Activated CD4-positive, alpha-beta memory T cell treated with anti-CD3 and anti-CD28 coated beads, Interleukin-2, amount 10 ng/mL, durations not matched to agents 7 days and 5 days (primary cell): ENCODE measurements at regions not wholly inside any gene's neighbourhood (a gene's known extent, or its start where the extent isn't known, plus 50 kb on each side); places are given as distances from the start of the nearest gene placed in this dataset.
A peak's percentile ranks its signal among the peaks of the same experiment; 100 is the strongest.

ENCODE experiments used
- CTCF ChIA-PET: fragments of 350-600 bp; sonication (Branson Sonifier 250); formaldehyde crosslinking; loops from one replicate; lab custom pipeline; 2021; ENCODE audit warnings: antibody characterized with exemption, inconsistent platforms; lab: Charles Lee
- POLR2A ChIA-PET: fragments of 350-600 bp; sonication (Branson Sonifier 250); formaldehyde crosslinking; loops from one replicate; lab custom pipeline; 2021; ENCODE audit warnings: antibody characterized with exemption; lab: Charles Lee
- DNase-seq: peaks from one replicate; pipeline ENCODE4 v3.0.0-alpha.2; 2020
- H3K27ac Mint-ChIP-seq: one replicate; pipeline ENCODE4 v1.8.0; 2021; ENCODE audit warnings: mild to moderate bottlenecking, mixed read lengths
- H3K27me3 Mint-ChIP-seq: one replicate; pipeline ENCODE4 v1.8.0; 2021; ENCODE audit warnings: mixed read lengths
- H3K36me3 Mint-ChIP-seq: one replicate; pipeline ENCODE4 v1.8.0; 2021; ENCODE audit warnings: low read depth, mixed read lengths
- H3K4me1 Mint-ChIP-seq: one replicate; pipeline ENCODE4 v1.8.0; 2021; ENCODE audit warnings: mixed read lengths
- H3K4me3 Mint-ChIP-seq: one replicate; pipeline ENCODE4 v1.8.0; 2021; ENCODE audit warnings: mild to moderate bottlenecking, mixed read lengths
- H3K9me3 Mint-ChIP-seq: one replicate; pipeline ENCODE4 v1.8.0; 2021; ENCODE audit warnings: mixed read lengths

DNA sequence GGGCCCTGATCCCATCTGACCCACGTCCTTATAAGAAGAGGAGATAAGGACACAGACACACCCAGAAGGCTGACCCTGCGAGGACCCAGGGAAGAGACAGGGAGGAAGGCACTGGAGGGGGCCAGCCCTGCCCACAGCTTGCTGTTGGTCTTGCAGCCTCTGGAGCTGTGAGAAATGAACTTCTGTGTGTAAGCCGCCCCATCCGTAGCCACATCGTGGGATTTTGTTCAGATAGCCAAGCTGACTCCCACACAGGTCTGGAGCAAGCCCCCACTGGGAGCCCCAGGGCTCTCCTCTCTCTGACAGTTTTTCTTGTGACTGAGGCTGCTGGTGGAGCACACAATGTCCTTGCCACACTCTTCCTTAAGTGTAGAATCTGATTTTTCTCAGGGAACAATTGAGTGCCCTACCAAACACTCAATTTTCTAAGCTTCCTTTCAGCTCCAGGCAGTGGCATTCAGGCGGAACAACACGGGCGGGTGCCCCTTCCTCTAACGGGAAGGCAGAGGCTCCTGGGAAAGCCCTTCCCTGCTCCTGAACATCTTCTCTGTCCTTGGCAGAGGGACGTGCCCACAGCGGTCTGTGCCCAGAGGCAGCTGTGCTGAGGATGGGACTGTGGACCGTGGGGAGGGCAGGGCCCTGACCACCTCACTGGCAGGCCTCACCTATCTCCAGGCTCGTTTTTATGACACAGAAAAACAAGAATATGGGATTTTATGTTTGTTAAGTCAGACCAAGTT lies 160.6 kb upstream of the SHH start:
- H3K4me3 Mint-ChIP-seq, result no peak overlapping the region
- ChIA-PET POLR2A (no interaction called here), CTCF (no interaction called here)
- no peak overlapping the region for H3K27ac Mint-ChIP-seq
- H3K36me3 Mint-ChIP-seq, result no peaks in the 10 kb centered on the region
- no peaks in the 10 kb centered on the region for H3K9me3 Mint-ChIP-seq
- H3K27me3 Mint-ChIP-seq, result peaks cover 7% of the 10 kb centered on the region
- no peak for DNase-seq
- H3K4me1 Mint-ChIP-seq, result no peaks in the 10 kb centered on the region

DNA sequence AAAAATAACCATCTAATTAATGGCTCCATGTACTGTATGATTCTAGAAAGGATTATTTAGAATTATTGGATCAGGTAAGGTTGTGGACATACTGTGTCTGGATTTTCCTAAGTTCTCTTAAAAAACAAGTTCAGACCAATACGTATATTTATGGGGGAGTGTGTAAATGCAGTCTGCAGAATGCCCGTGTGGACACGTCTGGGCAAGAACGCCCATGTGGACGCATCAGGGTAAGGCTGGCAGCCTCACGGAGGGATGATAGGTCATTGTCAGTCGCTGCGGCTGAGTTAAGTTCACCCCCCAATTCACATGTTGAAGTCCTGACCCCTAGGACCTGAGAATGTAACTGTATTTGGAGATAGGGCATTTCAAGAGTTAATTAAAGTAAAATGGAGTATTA lies 160.0 kb upstream of the SHH start:
- no peak overlapping the region for H3K4me3 Mint-ChIP-seq
- DNase-seq, result no peak
- no peak overlapping the region for H3K27ac Mint-ChIP-seq
- H3K9me3 Mint-ChIP-seq, result no peaks in the 10 kb centered on the region
- ChIA-PET CTCF (no interaction called here), POLR2A (no interaction called here)
- no peaks in the 10 kb centered on the region for H3K36me3 Mint-ChIP-seq
- H3K4me1 Mint-ChIP-seq, result no peaks in the 10 kb centered on the region
- peaks cover 11% of the 10 kb centered on the region for H3K27me3 Mint-ChIP-seq

DNA sequence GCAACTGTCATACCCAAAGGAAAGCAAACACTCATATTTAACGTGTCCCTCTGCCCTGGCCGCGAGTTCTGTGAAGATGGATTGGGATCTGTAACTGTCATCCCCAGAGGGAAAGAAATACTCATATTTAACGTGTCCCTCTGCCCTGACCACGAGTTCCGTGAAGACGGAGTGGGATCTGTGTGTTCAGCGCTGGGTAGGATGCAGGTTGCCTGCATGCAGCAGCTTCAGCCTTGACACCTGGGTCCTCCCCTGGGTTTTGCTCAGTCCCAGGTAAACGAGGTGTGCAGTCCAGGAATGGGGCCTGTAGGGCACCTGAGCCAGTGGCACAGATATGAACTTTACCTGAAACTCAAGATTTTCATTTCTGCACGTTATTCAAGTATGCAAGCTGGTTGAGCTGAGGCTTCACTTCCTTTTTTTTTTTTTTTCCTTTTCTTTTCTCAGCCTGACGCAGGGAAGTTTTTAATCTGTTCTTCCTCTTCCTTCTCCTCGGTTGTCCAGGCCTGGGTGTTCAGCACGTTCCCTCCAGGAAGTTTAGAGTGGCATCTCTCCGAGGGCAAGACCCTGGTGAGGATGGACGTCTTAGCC lies 159.0 kb upstream of the SHH start:
- no peak overlapping the region for H3K27ac Mint-ChIP-seq
- ChIA-PET CTCF (no interaction called here), POLR2A (no interaction called here)
- H3K9me3 Mint-ChIP-seq, result no peaks in the 10 kb centered on the region
- peaks cover 15% of the 10 kb centered on the region for H3K27me3 Mint-ChIP-seq
- no peak for DNase-seq
- no peaks in the 10 kb centered on the region for H3K4me1 Mint-ChIP-seq
- no peak overlapping the region for H3K4me3 Mint-ChIP-seq
- no peaks in the 10 kb centered on the region for H3K36me3 Mint-ChIP-seq

DNA sequence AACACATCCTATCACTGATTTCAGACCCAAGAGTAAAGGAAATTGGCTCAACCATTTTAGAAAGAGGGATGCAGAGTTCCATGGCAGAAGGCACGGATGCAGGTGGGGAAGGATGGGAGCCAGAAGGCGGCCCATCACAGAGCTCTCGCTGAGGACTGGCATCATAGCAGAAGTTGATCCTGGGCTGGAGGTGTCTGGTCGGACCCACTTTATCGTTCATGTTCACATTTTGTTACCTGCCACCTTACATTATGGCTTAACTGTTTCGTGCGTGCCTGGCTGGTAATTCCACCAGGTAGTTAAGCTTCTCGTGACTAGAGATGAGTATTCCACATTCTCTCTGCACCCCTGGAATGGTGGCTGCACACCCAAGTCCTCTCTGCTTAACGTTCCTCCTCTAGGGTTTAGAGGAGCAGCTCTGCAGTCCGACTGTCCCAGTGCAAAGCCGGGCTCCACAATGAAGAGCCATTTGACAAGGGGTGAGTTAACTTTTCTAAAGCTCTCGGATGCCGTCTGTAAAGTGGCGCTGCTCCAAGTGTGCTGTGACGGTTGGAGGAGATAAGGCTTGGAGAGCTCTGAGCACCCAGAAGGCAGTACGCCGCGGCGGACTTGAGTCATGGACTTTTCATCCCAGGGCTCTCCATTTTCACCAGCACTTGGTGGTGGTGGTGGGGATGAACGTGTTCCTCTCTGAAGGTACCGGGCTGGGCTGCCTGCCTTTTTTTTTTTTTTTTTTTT lies 157.1 kb upstream of the SHH start:
- H3K27ac Mint-ChIP-seq, result no peak overlapping the region
- ChIA-PET POLR2A (no interaction called here), CTCF (no interaction called here)
- no peaks in the 10 kb centered on the region for H3K36me3 Mint-ChIP-seq
- H3K9me3 Mint-ChIP-seq, result no peaks in the 10 kb centered on the region
- H3K4me3 Mint-ChIP-seq, result no peak overlapping the region
- H3K27me3 Mint-ChIP-seq, result peaks cover 17% of the 10 kb centered on the region
- no peak for DNase-seq
- H3K4me1 Mint-ChIP-seq, result peaks cover 6% of the 10 kb centered on the region

DNA sequence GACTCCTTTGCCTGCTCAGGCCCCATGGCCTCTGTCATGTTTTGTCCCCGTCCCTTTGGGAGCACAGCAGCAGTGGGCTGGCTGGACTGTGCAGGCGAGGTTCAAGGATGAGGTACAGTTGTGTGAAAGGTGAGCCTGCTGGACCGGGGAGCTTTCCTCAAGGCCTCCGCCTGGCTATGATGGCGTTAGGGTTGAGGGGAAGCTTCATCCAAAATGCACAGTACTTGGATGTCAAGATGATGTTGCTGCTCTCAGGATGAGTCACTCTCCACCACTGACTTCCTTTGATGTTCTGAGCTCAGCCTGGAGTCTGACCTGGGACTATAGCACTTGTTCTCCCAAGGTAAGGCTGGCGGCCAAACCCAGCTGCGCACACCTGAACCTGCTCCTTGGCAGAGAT lies 152.7 kb upstream of the SHH start:
- H3K36me3 Mint-ChIP-seq, result peaks cover 2% of the 10 kb centered on the region
- DNase-seq, result peak; percentile 23
- peaks cover 27% of the 10 kb centered on the region for H3K27me3 Mint-ChIP-seq
- ChIA-PET CTCF (no interaction called here), POLR2A (no interaction called here)
- H3K9me3 Mint-ChIP-seq, result peaks cover 6% of the 10 kb centered on the region
- H3K4me1 Mint-ChIP-seq, result peaks cover 31% of the 10 kb centered on the region
- no peak overlapping the region for H3K4me3 Mint-ChIP-seq
- no peak overlapping the region for H3K27ac Mint-ChIP-seq

DNA sequence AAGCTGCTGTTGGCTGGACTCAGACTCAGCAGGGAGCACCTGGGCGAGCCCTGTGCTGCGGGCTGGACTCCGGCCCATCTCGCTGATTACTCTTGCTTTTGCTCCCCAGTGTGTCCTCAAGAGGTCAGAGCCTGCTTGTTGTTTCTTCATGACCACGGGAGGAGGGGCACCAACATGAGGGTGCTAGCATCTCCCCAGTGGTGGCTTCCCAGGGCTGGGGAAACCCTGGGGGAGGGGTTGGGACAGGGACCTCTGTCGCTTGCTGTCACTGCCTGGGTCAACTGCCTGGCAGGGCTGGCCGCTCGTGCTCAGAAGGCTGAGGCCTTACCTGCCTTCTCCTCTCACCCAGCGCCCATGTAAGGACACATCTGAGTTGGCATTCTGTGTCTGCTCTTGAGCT lies 152.3 kb upstream of the SHH start:
- peaks cover 27% of the 10 kb centered on the region for H3K27me3 Mint-ChIP-seq
- no peak overlapping the region for H3K4me3 Mint-ChIP-seq
- ChIA-PET POLR2A (interaction anchor here (0.5 kb wide), 1 partner anchor 1016 kb away, joined by 3 read pairs; no protein-coding TSS in a partner anchor), CTCF (interaction anchor here (0.6 kb wide), 1 partner anchor 799 kb away, joined by 3 read pairs; no protein-coding TSS in a partner anchor)
- H3K4me1 Mint-ChIP-seq, result peaks cover 31% of the 10 kb centered on the region
- H3K27ac Mint-ChIP-seq, result no peak overlapping the region
- H3K36me3 Mint-ChIP-seq, result peaks cover 2% of the 10 kb centered on the region
- no peak for DNase-seq
- peaks cover 6% of the 10 kb centered on the region for H3K9me3 Mint-ChIP-seq

DNA sequence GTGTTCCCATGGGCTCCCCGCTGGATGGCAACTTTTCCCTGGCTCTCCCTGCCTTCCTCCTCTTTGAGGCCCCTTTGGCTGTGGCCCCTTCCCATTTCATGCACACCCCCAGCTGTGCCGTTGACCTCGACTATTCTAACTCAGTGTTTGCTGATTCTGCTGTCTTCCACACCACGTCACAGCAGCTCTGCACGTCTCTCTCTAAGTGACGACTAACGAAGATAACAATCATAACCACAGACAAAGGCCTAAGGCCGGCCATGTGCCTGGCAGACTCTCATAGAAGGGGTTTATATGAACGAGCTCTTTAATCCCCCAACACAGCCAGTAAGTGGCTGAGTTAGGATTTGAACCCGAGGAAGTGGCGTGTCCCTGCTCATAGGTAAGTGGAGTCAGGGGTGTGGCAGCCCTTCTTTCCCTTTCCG lies 151.5 kb upstream of the SHH start:
- H3K4me3 Mint-ChIP-seq, result no peak overlapping the region
- ChIA-PET CTCF (interaction anchor here (0.6 kb wide), 1 partner anchor 799 kb away, joined by 3 read pairs; no protein-coding TSS in a partner anchor), POLR2A (no interaction called here)
- H3K4me1 Mint-ChIP-seq, result peaks cover 31% of the 10 kb centered on the region
- H3K9me3 Mint-ChIP-seq, result peaks cover 6% of the 10 kb centered on the region
- H3K36me3 Mint-ChIP-seq, result peaks cover 2% of the 10 kb centered on the region
- peaks cover 27% of the 10 kb centered on the region for H3K27me3 Mint-ChIP-seq
- no peak for DNase-seq
- no peak overlapping the region for H3K27ac Mint-ChIP-seq

DNA sequence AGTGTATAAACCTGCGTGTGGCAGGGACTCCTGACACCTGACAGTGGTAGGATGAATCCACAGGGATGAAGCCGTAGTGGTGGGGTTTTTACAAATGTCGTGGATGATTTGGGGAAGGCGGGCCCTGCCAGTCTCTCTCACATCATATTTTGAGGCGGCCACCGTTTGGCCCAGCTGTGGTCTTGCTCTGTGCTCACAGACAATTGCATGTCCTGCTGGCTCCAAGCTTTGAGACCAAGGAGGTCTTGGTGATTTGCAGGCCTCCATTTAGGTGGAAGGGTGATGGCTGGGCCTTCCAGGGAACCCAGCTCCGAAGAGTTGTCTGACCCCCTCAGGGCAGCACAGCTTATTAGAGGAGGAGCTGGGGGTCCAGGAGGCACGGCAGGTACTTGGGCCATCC lies 151.1 kb upstream of the SHH start:
- H3K9me3 Mint-ChIP-seq, result peaks cover 6% of the 10 kb centered on the region
- H3K36me3 Mint-ChIP-seq, result peaks cover 2% of the 10 kb centered on the region
- H3K27ac Mint-ChIP-seq, result no peak overlapping the region
- POLR2A ChIA-PET, result no interaction called here
- peaks cover 31% of the 10 kb centered on the region for H3K4me1 Mint-ChIP-seq
- H3K4me3 Mint-ChIP-seq, result no peak overlapping the region
- DNase-seq, result no peak
- peaks cover 25% of the 10 kb centered on the region for H3K27me3 Mint-ChIP-seq
- CTCF ChIA-PET, result no interaction called here

DNA sequence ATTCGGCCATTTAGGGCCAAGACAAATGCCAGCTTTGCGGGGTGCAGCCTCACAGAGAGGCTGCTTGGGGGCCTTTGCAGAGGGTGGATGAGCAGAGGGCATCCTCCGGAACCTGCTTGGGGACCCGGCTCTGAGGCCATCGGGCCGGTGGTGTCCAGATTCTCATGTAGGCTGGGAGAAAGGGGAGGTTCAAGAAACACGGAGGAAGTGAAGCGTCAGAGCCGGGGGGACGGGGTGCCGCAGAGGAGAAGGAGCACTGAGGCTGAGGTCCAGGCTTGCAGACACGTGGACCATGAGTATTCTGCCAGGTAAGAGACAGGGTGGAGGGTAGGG lies 150.7 kb upstream of the SHH start:
- ChIA-PET POLR2A (no interaction called here), CTCF (no interaction called here)
- Mint-ChIP-seq H3K36me3 (peaks cover 2% of the 10 kb centered on the region), H3K27me3 (peaks cover 25% of the 10 kb centered on the region), H3K9me3 (peaks cover 6% of the 10 kb centered on the region), H3K27ac (no peak overlapping the region), H3K4me3 (no peak overlapping the region), H3K4me1 (peaks cover 31% of the 10 kb centered on the region)
- DNase-seq, result no peak

DNA sequence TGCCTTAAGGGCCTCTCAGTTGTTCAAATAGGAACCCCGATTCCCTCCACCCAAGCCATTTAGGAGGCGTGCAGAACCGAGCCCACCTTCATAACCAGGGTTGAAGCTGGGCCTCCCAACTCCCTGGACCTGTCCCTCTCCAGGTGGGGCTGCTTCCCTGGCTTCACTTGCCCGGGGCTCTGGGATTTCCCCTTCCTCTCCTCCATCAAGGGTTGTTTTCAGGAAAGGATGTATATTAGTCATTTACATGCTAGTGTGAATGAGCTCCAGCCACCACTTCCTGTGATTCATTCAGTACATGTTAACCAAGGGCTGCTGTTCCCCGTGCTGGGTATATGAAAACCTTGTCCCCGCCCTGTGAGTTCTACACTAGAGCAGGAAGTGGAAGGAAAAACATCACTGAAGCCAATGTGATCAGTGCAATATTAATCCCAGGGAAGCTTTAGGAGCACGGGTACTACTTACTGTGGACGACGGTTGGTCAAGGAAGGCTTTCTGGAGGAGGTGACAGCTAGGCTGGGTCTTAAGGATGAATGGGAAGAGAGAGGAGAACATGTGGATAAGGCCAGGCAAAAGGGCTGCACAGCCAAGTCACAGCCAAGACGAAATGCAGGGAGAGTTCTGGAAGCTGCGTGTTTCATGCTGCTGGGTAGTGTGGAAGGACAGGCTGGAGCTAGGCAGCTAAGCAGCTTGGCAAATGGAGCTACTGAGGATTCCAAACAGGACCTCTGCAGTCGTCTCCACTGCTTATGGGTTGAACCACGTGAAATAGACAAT lies 150.1 kb upstream of the SHH start:
- ChIA-PET POLR2A (no interaction called here), CTCF (interaction anchor here (1.0 to 1.4 kb wide), 2 partner anchors 12 to 50 kb away, joined by 3 to 4 read pairs; no protein-coding TSS in a partner anchor)
- peak; percentile 56 for DNase-seq
- peaks cover 31% of the 10 kb centered on the region for H3K4me1 Mint-ChIP-seq
- peaks cover 6% of the 10 kb centered on the region for H3K9me3 Mint-ChIP-seq
- peak overlapping the region; percentile 70 for H3K27ac Mint-ChIP-seq
- no peak overlapping the region for H3K4me3 Mint-ChIP-seq
- H3K36me3 Mint-ChIP-seq, result peaks cover 2% of the 10 kb centered on the region
- peaks cover 22% of the 10 kb centered on the region for H3K27me3 Mint-ChIP-seq

DNA sequence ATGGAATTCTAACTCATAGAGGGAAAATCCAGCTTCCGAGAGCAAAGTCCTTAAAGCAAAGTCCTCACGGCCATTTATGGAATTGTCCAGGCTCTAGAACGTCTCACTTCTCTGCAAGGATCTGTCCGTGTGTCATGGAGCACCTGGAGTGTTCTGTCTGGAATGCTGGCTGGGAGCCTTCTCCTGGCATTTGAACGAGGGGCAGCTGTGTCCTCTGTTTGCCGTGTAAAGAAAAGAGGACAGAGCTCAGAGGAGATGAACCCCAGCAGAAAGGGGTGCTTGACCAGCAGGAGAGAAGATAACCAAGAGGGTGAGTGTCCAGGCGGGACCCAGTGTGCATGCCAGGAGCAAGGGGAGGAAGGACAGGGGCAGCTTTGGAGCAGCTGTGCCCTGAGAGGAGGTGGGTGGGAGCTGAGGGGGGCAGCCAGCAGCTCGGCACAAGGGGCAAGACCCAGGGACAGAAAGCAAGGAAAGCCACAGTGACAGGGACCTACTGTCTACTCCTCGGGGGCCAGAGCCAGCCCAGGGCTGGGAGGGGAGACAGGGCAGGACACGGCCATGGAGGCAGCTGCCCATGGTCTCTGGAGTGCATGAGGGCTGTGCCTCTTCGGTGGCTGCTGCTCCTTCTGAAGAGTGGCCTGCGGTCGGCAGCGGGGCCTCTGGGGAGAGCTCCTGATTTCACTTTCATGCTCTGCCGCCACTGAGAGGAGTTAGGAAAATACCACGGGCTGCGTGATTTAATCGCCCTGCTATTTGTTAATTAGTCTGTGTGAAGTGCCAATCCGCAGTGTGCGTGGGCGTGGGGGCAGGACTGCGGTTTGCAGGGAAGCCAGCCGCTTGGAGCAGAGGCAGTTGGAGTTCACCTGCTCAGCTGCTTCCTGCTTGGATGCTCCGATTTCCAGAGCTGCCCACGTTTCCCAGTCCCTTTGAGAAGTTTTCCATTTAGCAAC lies 149.3 kb upstream of the SHH start:
- peaks cover 17% of the 10 kb centered on the region for H3K27me3 Mint-ChIP-seq
- H3K4me3 Mint-ChIP-seq, result no peak overlapping the region
- POLR2A ChIA-PET, result no interaction called here
- CTCF ChIA-PET, result interaction anchor here (1.0 to 1.4 kb wide), 2 partner anchors 11 to 51 kb away, joined by 3 to 4 read pairs; no protein-coding TSS in a partner anchor
- H3K9me3 Mint-ChIP-seq, result peaks cover 6% of the 10 kb centered on the region
- DNase-seq, result no peak
- peaks cover 31% of the 10 kb centered on the region for H3K4me1 Mint-ChIP-seq
- H3K27ac Mint-ChIP-seq, result no peak overlapping the region
- H3K36me3 Mint-ChIP-seq, result peaks cover 2% of the 10 kb centered on the region

DNA sequence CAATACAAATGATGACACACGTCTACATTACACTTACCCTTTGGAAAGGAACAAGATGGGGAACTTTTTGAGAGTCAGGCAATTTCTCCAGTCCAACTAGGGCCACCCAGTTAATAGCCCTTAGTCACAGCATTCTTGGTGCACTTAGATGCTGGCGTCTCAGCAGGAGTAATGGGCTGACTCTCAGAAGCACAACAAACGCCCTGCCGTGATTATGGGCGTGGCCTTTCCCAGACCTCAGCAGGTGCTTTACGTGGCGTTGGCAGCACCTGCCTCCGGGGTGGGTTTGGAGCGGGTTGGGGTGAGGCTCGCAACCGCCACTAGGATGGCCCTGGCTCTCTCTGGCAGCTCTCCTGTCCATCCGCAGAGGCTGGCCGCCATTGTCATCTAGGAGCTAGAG lies 147.6 kb upstream of the SHH start:
- Mint-ChIP-seq H3K4me1 (peaks cover 28% of the 10 kb centered on the region), H3K27me3 (peaks cover 10% of the 10 kb centered on the region), H3K4me3 (no peak overlapping the region), H3K36me3 (peaks cover 2% of the 10 kb centered on the region), H3K27ac (no peak overlapping the region), H3K9me3 (peaks cover 6% of the 10 kb centered on the region)
- DNase-seq, result no peak
- ChIA-PET CTCF (no interaction called here), POLR2A (no interaction called here)
